CD14-positive monocyte (primary cell): ENCODE measurements at regions not wholly inside any gene's neighbourhood (a gene's known extent, or its start where the extent isn't known, plus 50 kb on each side); places are given as distances from the start of the nearest gene placed in this dataset.
"Not testable (repeated sequence)": the region's sequence is repeated elsewhere in the genome, so short reads cannot be mapped to it uniquely, and the experiment has no call there.

ENCODE experiments used
- DNase-seq, 3 donors: peaks; one replicate each; pipeline ENCODE4 v3.0.0-alpha.2; 2011 to 2022
- H2AFZ ChIP-seq: 2 replicates; pipeline ENCODE4 v1.6.0; 2012; ENCODE audit warnings: mild to moderate bottlenecking, low read depth, low read length, inconsistent platforms; ENCODE audit not compliant: insufficient read depth, poor library complexity, severe bottlenecking
- H3K27ac ChIP-seq, 2 donors: 1 replicate in 1 of 2; 2 replicates in 1 of 2; pipeline ENCODE4 v1.5.1; 2012 to 2013; ENCODE audit warnings: low read length in 2 of 2, control low read depth in 1 of 2, inconsistent platforms in 1 of 2, low read depth in 1 of 2, mild to moderate bottlenecking in 1 of 2
- H3K27me3 ChIP-seq, 2 donors: one replicate each; pipeline versions ENCODE4 v1.6.0 to v1.6.1; 2011 to 2013; ENCODE audit warnings: low read length in 2 of 2; ENCODE audit not compliant: control insufficient read depth in 2 of 2, insufficient read depth in 2 of 2
- H3K36me3 ChIP-seq, 2 donors: replicated peaks in 1 of 2; 1 replicate in 1 of 2; 2 replicates in 1 of 2; pipeline versions ENCODE4 v1.5.1 to v1.6.1; 2012 to 2013; ENCODE audit warnings: low read length in 2 of 2, control low read depth in 1 of 2, inconsistent platforms in 1 of 2, mild to moderate bottlenecking in 1 of 2; ENCODE audit not compliant: insufficient read depth in 2 of 2, control insufficient read depth in 1 of 2
- H3K4me1 ChIP-seq, 2 donors: 1 replicate in 1 of 2; 2 replicates in 1 of 2; pipeline versions ENCODE4 v1.5.1 to v1.6.1; 2012 to 2013; ENCODE audit warnings: low read length in 2 of 2, control low read depth in 1 of 2, inconsistent platforms in 1 of 2, mild to moderate bottlenecking in 1 of 2, moderate library complexity in 1 of 2; ENCODE audit not compliant: insufficient read depth in 2 of 2, control insufficient read depth in 1 of 2
- H3K4me2 ChIP-seq: replicated peaks from 2 replicates; pipeline ENCODE3; 2012; ENCODE audit warnings: low read length, moderate library complexity, mild to moderate bottlenecking; ENCODE audit not compliant: poor library complexity, severe bottlenecking; ENCODE audit errors: extremely low read depth
- H3K4me3 ChIP-seq, 3 experiments: fragments of 200-600 bp in 1 of 3; sonication (generic) in 1 of 3; replicated peaks in 1 of 3; 1 replicate in 2 of 3; 2 replicates in 1 of 3; pipeline ENCODE4 v1.5.1; 2011 to 2013; ENCODE audit warnings: low read length in 3 of 3, mild to moderate bottlenecking in 3 of 3, control low read depth in 2 of 3, low read depth in 2 of 3, inconsistent platforms in 1 of 3, moderate library complexity in 1 of 3
- H3K79me2 ChIP-seq: 2 replicates; pipeline ENCODE4 v1.6.0; 2012; ENCODE audit warnings: mild to moderate bottlenecking, control low read depth, inconsistent platforms, low read length, moderate library complexity; ENCODE audit not compliant: insufficient read depth
- H3K9ac ChIP-seq: 2 replicates; pipeline ENCODE4 v1.6.0; 2017; ENCODE audit warnings: low read length, mild to moderate bottlenecking; ENCODE audit not compliant: insufficient read depth, poor library complexity, severe bottlenecking
- H3K9me3 ChIP-seq, 2 donors: replicated peaks in 1 of 2; 1 replicate in 1 of 2; 2 replicates in 1 of 2; pipeline versions ENCODE4 v1.5.1 to v1.6.1; 2012 to 2013; ENCODE audit warnings: low read length in 2 of 2, control low read depth in 1 of 2; ENCODE audit not compliant: control insufficient read depth in 1 of 2, insufficient read depth in 1 of 2
- H4K20me1 ChIP-seq: 2 replicates; pipeline ENCODE4 v1.6.0; 2012; ENCODE audit warnings: mild to moderate bottlenecking, low read length, control low read depth, moderate library complexity; ENCODE audit not compliant: insufficient read depth
- H3K27ac Mint-ChIP-seq, 7 donors: one replicate each; pipeline ENCODE4 v1.8.0; 2020; ENCODE audit warnings: mild to moderate bottlenecking in 7 of 7, mixed read lengths in 7 of 7, moderate library complexity in 6 of 7, inconsistent platforms in 2 of 7
- H3K27me3 Mint-ChIP-seq, 3 donors: one replicate each; pipeline ENCODE4 v1.8.0; 2021 to 2022; ENCODE audit warnings: low read depth in 3 of 3, mild to moderate bottlenecking in 3 of 3, mixed read lengths in 3 of 3, moderate library complexity in 3 of 3, inconsistent platforms in 1 of 3
- H3K36me3 Mint-ChIP-seq, 2 donors: one replicate each; pipeline ENCODE4 v1.8.0; 2020; ENCODE audit warnings: mixed read lengths in 2 of 2, inconsistent platforms in 1 of 2, mild to moderate bottlenecking in 1 of 2
- H3K4me1 Mint-ChIP-seq: one replicate; pipeline ENCODE4 v1.8.0; 2020; ENCODE audit warnings: mild to moderate bottlenecking, mixed read lengths
- H3K4me3 Mint-ChIP-seq, 2 donors: one replicate each; pipeline ENCODE4 v1.8.0; 2020; ENCODE audit warnings: mild to moderate bottlenecking in 2 of 2, mixed read lengths in 2 of 2, moderate library complexity in 1 of 2
- H3K9me3 Mint-ChIP-seq, 7 donors: one replicate each; pipeline ENCODE4 v1.8.0; 2020 to 2022; ENCODE audit warnings: mixed read lengths in 7 of 7, mild to moderate bottlenecking in 6 of 7, moderate library complexity in 6 of 7, inconsistent platforms in 2 of 7
- WGBS: methylation state at CpG from one replicate; pipeline ENCODE4 v1.1.5; 2013; ENCODE audit warnings: missing lambda C conversion rate; ENCODE audit not compliant: insufficient coverage; 5-methylcytosine and 5-hydroxymethylcytosine counted together
- intact Hi-C, 2 donors: fragments of 100-400 bp; cut with micrococcal nuclease; formaldehyde crosslinking; loops; one replicate each; pipeline versions ENCODE4 v1.15.0 to v1.15.1; 2023
- TF ChIP-seq, protein P1 (sequence below): fragments of 200-600 bp; IDR thresholded peaks from one replicate; pipeline ENCODE4 v1.8.0; 2022; ENCODE audit warnings: antibody characterized with exemption, mild to moderate bottlenecking

- intact Hi-C loops, result no loop called here
- no peaks in the 10 kb centered on the region for H3K36me3 ChIP-seq
- no peak overlapping the region for H3K4me2 ChIP-seq
- Mint-ChIP-seq H3K4me3 (no peak overlapping the region), H3K9me3 (peaks cover 0 to 2% (median 0%) of the 10 kb centered on the region in 7 donors), H3K27ac (no peak overlapping the region), H3K4me1 (peaks cover 12% of the 10 kb centered on the region), H3K36me3 (no peaks in the 10 kb centered on the region), H3K27me3 (peaks cover 0 to 3% (median 0%) of the 10 kb centered on the region in 3 donors)
- H4K20me1 ChIP-seq, result no peaks in the 10 kb centered on the region
- TF ChIP-seq, protein P1, sequence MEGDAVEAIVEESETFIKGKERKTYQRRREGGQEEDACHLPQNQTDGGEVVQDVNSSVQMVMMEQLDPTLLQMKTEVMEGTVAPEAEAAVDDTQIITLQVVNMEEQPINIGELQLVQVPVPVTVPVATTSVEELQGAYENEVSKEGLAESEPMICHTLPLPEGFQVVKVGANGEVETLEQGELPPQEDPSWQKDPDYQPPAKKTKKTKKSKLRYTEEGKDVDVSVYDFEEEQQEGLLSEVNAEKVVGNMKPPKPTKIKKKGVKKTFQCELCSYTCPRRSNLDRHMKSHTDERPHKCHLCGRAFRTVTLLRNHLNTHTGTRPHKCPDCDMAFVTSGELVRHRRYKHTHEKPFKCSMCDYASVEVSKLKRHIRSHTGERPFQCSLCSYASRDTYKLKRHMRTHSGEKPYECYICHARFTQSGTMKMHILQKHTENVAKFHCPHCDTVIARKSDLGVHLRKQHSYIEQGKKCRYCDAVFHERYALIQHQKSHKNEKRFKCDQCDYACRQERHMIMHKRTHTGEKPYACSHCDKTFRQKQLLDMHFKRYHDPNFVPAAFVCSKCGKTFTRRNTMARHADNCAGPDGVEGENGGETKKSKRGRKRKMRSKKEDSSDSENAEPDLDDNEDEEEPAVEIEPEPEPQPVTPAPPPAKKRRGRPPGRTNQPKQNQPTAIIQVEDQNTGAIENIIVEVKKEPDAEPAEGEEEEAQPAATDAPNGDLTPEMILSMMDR, result no peak
- no peak for DNase-seq
- H2AFZ ChIP-seq, result no peak overlapping the region
- no CpG with 5 or more reads among the region's 4 CpGs for WGBS
- H3K4me1 ChIP-seq, result peaks cover 11 to 12% of the 10 kb centered on the region in 2 donors
- H3K27ac ChIP-seq, result no peak overlapping the region
- no peak overlapping the region for H3K4me3 ChIP-seq
- H3K9ac ChIP-seq, result no peak overlapping the region
- H3K9me3 ChIP-seq, result no peaks in the 10 kb centered on the region
- no peaks in the 10 kb centered on the region for H3K27me3 ChIP-seq
- no peaks in the 10 kb centered on the region for H3K79me2 ChIP-seq
Observed at GRCh38 chr6:22157233-22157632, 139.6 kb downstream of the PRL start.

- no peaks in the 10 kb centered on the region for H3K9me3 ChIP-seq
- H3K4me1 ChIP-seq, result no peaks in the 10 kb centered on the region
- no peak overlapping the region for H3K27ac ChIP-seq
- H2AFZ ChIP-seq, result no peak overlapping the region
- peaks cover 0 to 1% (median 0%) of the 10 kb centered on the region in 3 donors for H3K27me3 Mint-ChIP-seq
- peaks cover 0 to 10% (median 6%) of the 10 kb centered on the region in 7 donors for H3K9me3 Mint-ChIP-seq
- TF ChIP-seq, protein P1, result no peak
- no peaks in the 10 kb centered on the region for H3K36me3 Mint-ChIP-seq
- H3K27me3 ChIP-seq, result no peaks in the 10 kb centered on the region
- no peaks in the 10 kb centered on the region for H3K36me3 ChIP-seq
- intact Hi-C loops, result no loop called here
- no peak overlapping the region for H3K9ac ChIP-seq
- DNase-seq, result no peak
- H3K27ac Mint-ChIP-seq, result no peak overlapping the region
- H3K4me2 ChIP-seq, result no peak overlapping the region
- H4K20me1 ChIP-seq, result no peaks in the 10 kb centered on the region
- H3K4me1 Mint-ChIP-seq, result no peaks in the 10 kb centered on the region
- H3K4me3 ChIP-seq, result no peak overlapping the region
- no peak overlapping the region for H3K4me3 Mint-ChIP-seq
- H3K79me2 ChIP-seq, result no peaks in the 10 kb centered on the region
Observed at GRCh38 chr6:22164236-22164635, 132.6 kb downstream of the PRL start.

GRCh38 chr6:22171006-22171405, 125.8 kb downstream of the PRL start:
- H3K27me3 ChIP-seq, H3K4me3 Mint-ChIP-seq, H2AFZ ChIP-seq, DNase-seq, H3K36me3 Mint-ChIP-seq, H3K4me3 ChIP-seq, H3K9ac ChIP-seq, H3K4me2 ChIP-seq, H4K20me1 ChIP-seq, H3K27me3 Mint-ChIP-seq, H3K4me1 Mint-ChIP-seq, H3K36me3 ChIP-seq, H3K79me2 ChIP-seq, H3K27ac Mint-ChIP-seq, H3K27ac ChIP-seq, H3K4me1 ChIP-seq, intact Hi-C loops: not testable (repeated sequence)
- no CpG with 5 or more reads among the region's 5 CpGs for WGBS
- H3K9me3 Mint-ChIP-seq, result peaks cover 25 to 45% (median 42%) of the 10 kb centered on the region in 7 donors
- peaks cover 29 to 33% of the 10 kb centered on the region in 2 donors for H3K9me3 ChIP-seq
